Putamen (tissue), 1 donor: ENCODE measurements at regions not wholly inside any gene's neighbourhood (a gene's known extent, or its start where the extent isn't known, plus 50 kb on each side); places are given as distances from the start of the nearest gene placed in this dataset.

ENCODE experiments used
- DNase-seq: peaks from one replicate; pipeline ENCODE4 v3.0.0-alpha.2; 2016; ENCODE audit warnings: low spot score

DNA sequence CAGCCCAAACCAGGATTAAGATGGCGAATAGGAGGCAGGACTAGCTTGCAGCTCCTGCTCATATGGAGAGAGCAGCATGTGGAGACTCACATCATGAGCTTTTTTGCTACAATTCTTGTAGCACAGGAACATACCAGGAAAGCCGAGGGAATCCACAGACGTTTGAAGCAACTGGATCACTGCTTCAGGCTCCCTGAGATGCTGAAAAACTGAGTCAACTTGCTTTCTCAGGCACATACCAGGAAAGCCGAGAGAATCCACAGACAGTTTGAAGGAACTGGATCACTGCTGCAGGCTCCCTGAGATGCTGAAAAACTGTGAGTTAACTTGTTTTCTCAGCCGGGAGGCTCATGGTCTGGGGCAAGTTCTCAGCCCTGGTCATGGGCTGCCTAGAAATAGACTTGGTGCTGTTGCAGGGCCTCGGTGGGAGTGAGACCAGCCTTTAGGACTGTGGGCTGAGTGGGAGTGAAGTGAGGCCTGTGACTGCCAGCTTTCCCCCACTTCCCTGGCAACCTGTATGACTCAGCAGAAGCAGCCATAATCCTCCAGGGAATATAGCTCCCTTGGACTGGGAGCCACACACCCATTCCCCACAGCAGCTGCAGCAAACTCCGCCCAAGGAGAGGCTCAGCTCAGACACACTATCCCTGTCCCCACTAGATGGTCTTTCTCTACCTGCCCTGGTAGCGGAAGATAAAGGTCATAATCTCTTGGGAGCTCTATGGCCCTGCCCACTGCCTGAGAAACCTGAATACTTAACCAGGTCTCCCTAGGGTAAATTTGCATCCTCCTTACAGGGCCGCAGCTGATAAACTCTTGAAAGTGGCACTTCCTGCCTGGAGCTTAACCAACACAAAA lies 51.9 kb upstream of the PFN2 start:
- no peak for DNase-seq

DNA sequence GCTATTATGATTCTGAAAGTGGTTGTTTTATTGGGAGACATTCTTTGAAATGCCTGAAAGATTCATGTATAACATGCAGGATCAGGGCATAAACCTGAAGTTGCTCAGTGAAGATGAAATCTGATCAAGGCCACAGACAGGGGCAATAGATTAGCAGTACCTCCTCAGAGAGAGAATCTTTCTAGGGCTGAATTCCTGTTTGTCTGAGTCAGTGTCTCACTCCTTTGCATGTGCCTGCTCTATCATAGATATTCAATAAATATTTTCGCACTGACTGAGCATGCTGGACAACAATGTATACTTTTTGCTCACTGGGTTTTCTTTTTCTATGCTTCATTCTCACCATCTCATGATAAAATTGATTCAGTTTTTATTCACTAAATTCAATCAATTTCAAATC lies 49.8 kb upstream of the PFN2 start:
- DNase-seq: no peak
